CD8-positive, alpha-beta memory T cell (primary cell): ENCODE measurements at regions not wholly inside any gene's neighbourhood (a gene's known extent, or its start where the extent isn't known, plus 50 kb on each side); places are given as distances from the start of the nearest gene placed in this dataset.
"Not testable (repeated sequence)": the region's sequence is repeated elsewhere in the genome, so short reads cannot be mapped to it uniquely, and the experiment has no call there.

ENCODE experiments used
- CTCF ChIA-PET: fragments of 350-600 bp; sonication (Branson Sonifier 250); formaldehyde crosslinking; loops from one replicate; lab custom pipeline; 2021; ENCODE audit warnings: antibody characterized with exemption; lab: Charles Lee
- POLR2A ChIA-PET: fragments of 350-600 bp; sonication (Branson Sonifier 250); formaldehyde crosslinking; loops from one replicate; lab custom pipeline; 2021; ENCODE audit warnings: antibody characterized with exemption; lab: Charles Lee
- DNase-seq, 5 donors: peaks; one replicate each; pipeline versions ENCODE4 v3.0.0 to v3.0.0-alpha.2; 2020 to 2022; ENCODE audit warnings: mixed read lengths in 1 of 5
- H3K27ac ChIP-seq: one replicate; pipeline ENCODE4 v1.7.0; 2013; ENCODE audit warnings: low read depth, mild to moderate bottlenecking, low read length, moderate library complexity
- H3K27me3 ChIP-seq: 2 replicates; pipeline ENCODE4 v1.7.0; 2013; ENCODE audit warnings: low read length, mild to moderate bottlenecking; ENCODE audit not compliant: insufficient read depth, poor library complexity, severe bottlenecking
- H3K36me3 ChIP-seq: 2 replicates; pipeline ENCODE4 v1.7.0; 2013; ENCODE audit warnings: mild to moderate bottlenecking, low read length, moderate library complexity; ENCODE audit not compliant: insufficient read depth
- H3K4me1 ChIP-seq: 2 replicates; pipeline ENCODE4 v1.7.0; 2013; ENCODE audit warnings: mild to moderate bottlenecking, low read length, moderate library complexity; ENCODE audit not compliant: insufficient read depth
- H3K4me3 ChIP-seq: 2 replicates; pipeline ENCODE4 v1.7.0; 2013; ENCODE audit warnings: mild to moderate bottlenecking, low read length
- H3K9me3 ChIP-seq: 2 replicates; pipeline ENCODE4 v1.7.0; 2013; ENCODE audit warnings: mild to moderate bottlenecking, low read length
- H3K27ac Mint-ChIP-seq, 8 donors: one replicate each; pipeline ENCODE4 v1.8.0; 2020 to 2021; ENCODE audit warnings: mixed read lengths in 8 of 8, mild to moderate bottlenecking in 6 of 8, inconsistent platforms in 3 of 8, moderate library complexity in 3 of 8
- H3K27me3 Mint-ChIP-seq, 2 donors: one replicate each; pipeline ENCODE4 v1.8.0; 2020 to 2021; ENCODE audit warnings: mixed read lengths in 2 of 2, mild to moderate bottlenecking in 1 of 2, moderate library complexity in 1 of 2
- H3K36me3 Mint-ChIP-seq, 3 donors: one replicate each; pipeline ENCODE4 v1.8.0; 2020 to 2021; ENCODE audit warnings: mixed read lengths in 3 of 3, inconsistent platforms in 1 of 3, mild to moderate bottlenecking in 1 of 3
- H3K4me1 Mint-ChIP-seq, 3 donors: one replicate each; pipeline ENCODE4 v1.8.0; 2020 to 2021; ENCODE audit warnings: mixed read lengths in 3 of 3, inconsistent platforms in 1 of 3, mild to moderate bottlenecking in 1 of 3
- H3K4me3 Mint-ChIP-seq, 7 donors: one replicate each; pipeline ENCODE4 v1.8.0; 2020 to 2021; ENCODE audit warnings: mixed read lengths in 7 of 7, mild to moderate bottlenecking in 6 of 7, moderate library complexity in 4 of 7, inconsistent platforms in 2 of 7
- H3K9me3 Mint-ChIP-seq, 5 donors: one replicate each; pipeline ENCODE4 v1.8.0; 2020 to 2022; ENCODE audit warnings: mixed read lengths in 5 of 5, mild to moderate bottlenecking in 3 of 5, moderate library complexity in 2 of 5, inconsistent platforms in 1 of 5

- peaks cover 2 to 35% (median 8%) of the 10 kb centered on the region in 5 donors for H3K9me3 Mint-ChIP-seq
- no peaks in the 10 kb centered on the region for H3K36me3 Mint-ChIP-seq
- H3K27me3 Mint-ChIP-seq: no peaks in the 10 kb centered on the region
- H3K27ac Mint-ChIP-seq: no peak overlapping the region
- Histone ChIP-seq H3K27ac (no peak overlapping the region), H3K4me3 (no peak overlapping the region), H3K9me3 (peaks cover 3% of the 10 kb centered on the region), H3K27me3 (no peaks in the 10 kb centered on the region), H3K36me3 (no peaks in the 10 kb centered on the region), H3K4me1 (no peaks in the 10 kb centered on the region)
- DNase-seq: no peak
- H3K4me1 Mint-ChIP-seq: no peaks in the 10 kb centered on the region
- POLR2A ChIA-PET: no interaction called here
- H3K4me3 Mint-ChIP-seq: no peak overlapping the region
- CTCF ChIA-PET: no interaction called here
These were observed 903.9 kb upstream of the FOXG1 start for GRCh38 chr14:27862684-27863083.

GRCh38 chr14:27863166-27863565 lies 903.4 kb upstream of the FOXG1 start:
- ChIA-PET POLR2A (no interaction called here), CTCF (no interaction called here)
- H3K36me3 Mint-ChIP-seq: no peaks in the 10 kb centered on the region
- Histone ChIP-seq H3K27ac (no peak overlapping the region), H3K9me3 (peaks cover 3% of the 10 kb centered on the region), H3K36me3 (no peaks in the 10 kb centered on the region), H3K4me3 (no peak overlapping the region), H3K4me1 (no peaks in the 10 kb centered on the region), H3K27me3 (no peaks in the 10 kb centered on the region)
- no peak for DNase-seq
- no peak overlapping the region for H3K4me3 Mint-ChIP-seq
- H3K27ac Mint-ChIP-seq: no peak overlapping the region
- no peaks in the 10 kb centered on the region for H3K4me1 Mint-ChIP-seq
- H3K9me3 Mint-ChIP-seq: peaks cover 0 to 38% (median 8%) of the 10 kb centered on the region in 5 donors
- no peaks in the 10 kb centered on the region for H3K27me3 Mint-ChIP-seq

- Histone ChIP-seq H3K4me3 (no peak overlapping the region), H3K9me3 (no peaks in the 10 kb centered on the region), H3K36me3 (no peaks in the 10 kb centered on the region), H3K4me1 (no peaks in the 10 kb centered on the region), H3K27me3 (no peaks in the 10 kb centered on the region), H3K27ac (no peak overlapping the region)
- Mint-ChIP-seq H3K36me3 (no peaks in the 10 kb centered on the region), H3K27me3 (no peaks in the 10 kb centered on the region), H3K27ac (no peak overlapping the region), H3K4me1 (no peaks in the 10 kb centered on the region), H3K9me3 (peaks cover 21 to 62% (median 24%) of the 10 kb centered on the region in 5 donors), H3K4me3 (no peak overlapping the region)
- no peak for DNase-seq
- ChIA-PET CTCF (no interaction called here), POLR2A (no interaction called here)
These were observed 885.5 kb upstream of the FOXG1 start for GRCh38 chr14:27881063-27881462.

GRCh38 chr14:27881646-27882045 lies 884.9 kb upstream of the FOXG1 start:
- DNase-seq: no peak
- ChIA-PET CTCF (no interaction called here), POLR2A (no interaction called here)
- Histone ChIP-seq H3K27ac (no peak overlapping the region), H3K36me3 (no peaks in the 10 kb centered on the region), H3K27me3 (no peaks in the 10 kb centered on the region), H3K9me3 (no peaks in the 10 kb centered on the region), H3K4me1 (no peaks in the 10 kb centered on the region), H3K4me3 (no peak overlapping the region)
- no peaks in the 10 kb centered on the region for H3K27me3 Mint-ChIP-seq
- H3K36me3 Mint-ChIP-seq: no peaks in the 10 kb centered on the region
- no peaks in the 10 kb centered on the region for H3K4me1 Mint-ChIP-seq
- H3K9me3 Mint-ChIP-seq: peaks cover 21 to 58% (median 24%) of the 10 kb centered on the region in 5 donors
- H3K4me3 Mint-ChIP-seq: no peak overlapping the region
- no peak overlapping the region for H3K27ac Mint-ChIP-seq

GRCh38 chr14:27886256-27886655 lies 880.3 kb upstream of the FOXG1 start:
- ChIA-PET POLR2A (no interaction called here), CTCF (no interaction called here)
- Mint-ChIP-seq H3K4me1 (no peaks in the 10 kb centered on the region), H3K9me3 (peaks cover 10 to 40% (median 26%) of the 10 kb centered on the region in 5 donors), H3K27me3 (no peaks in the 10 kb centered on the region), H3K27ac (no peak overlapping the region), H3K36me3 (no peaks in the 10 kb centered on the region), H3K4me3 (no peak overlapping the region)
- H3K4me1 ChIP-seq: no peaks in the 10 kb centered on the region
- H3K4me3 ChIP-seq: no peak overlapping the region
- H3K27ac ChIP-seq: no peak overlapping the region
- no peaks in the 10 kb centered on the region for H3K36me3 ChIP-seq
- no peak for DNase-seq
- H3K9me3 ChIP-seq: no peaks in the 10 kb centered on the region
- H3K27me3 ChIP-seq: no peaks in the 10 kb centered on the region

- POLR2A ChIA-PET: no interaction called here
- H3K4me1 Mint-ChIP-seq: no peaks in the 10 kb centered on the region
- no peaks in the 10 kb centered on the region for H3K27me3 ChIP-seq
- no peak overlapping the region for H3K4me3 Mint-ChIP-seq
- no peaks in the 10 kb centered on the region for H3K9me3 ChIP-seq
- no peaks in the 10 kb centered on the region for H3K36me3 ChIP-seq
- CTCF ChIA-PET: no interaction called here
- H3K27ac Mint-ChIP-seq: no peak overlapping the region
- H3K27me3 Mint-ChIP-seq: no peaks in the 10 kb centered on the region
- no peak overlapping the region for H3K4me3 ChIP-seq
- no peaks in the 10 kb centered on the region for H3K4me1 ChIP-seq
- H3K27ac ChIP-seq: no peak overlapping the region
- peaks cover 11 to 26% (median 18%) of the 10 kb centered on the region in 5 donors for H3K9me3 Mint-ChIP-seq
- DNase-seq: no peak
- no peaks in the 10 kb centered on the region for H3K36me3 Mint-ChIP-seq
These were observed 876.3 kb upstream of the FOXG1 start for GRCh38 chr14:27890259-27890658.

- POLR2A ChIA-PET, H3K27me3 Mint-ChIP-seq, H3K4me3 ChIP-seq, H3K27ac ChIP-seq, H3K9me3 ChIP-seq, CTCF ChIA-PET, DNase-seq, H3K27me3 ChIP-seq, H3K4me1 Mint-ChIP-seq, H3K4me1 ChIP-seq, H3K36me3 ChIP-seq, H3K27ac Mint-ChIP-seq, H3K4me3 Mint-ChIP-seq, H3K36me3 Mint-ChIP-seq: not testable (repeated sequence)
- peaks cover 15 to 29% (median 20%) of the 10 kb centered on the region in 5 donors for H3K9me3 Mint-ChIP-seq
These were observed 858.1 kb upstream of the FOXG1 start for GRCh38 chr14:27908484-27908883.

GRCh38 chr14:27916326-27916725 lies 850.3 kb upstream of the FOXG1 start:
- Mint-ChIP-seq H3K4me3 (no peak overlapping the region), H3K36me3 (no peaks in the 10 kb centered on the region), H3K27me3 (no peaks in the 10 kb centered on the region), H3K27ac (no peak overlapping the region), H3K9me3 (peaks cover 11 to 36% (median 19%) of the 10 kb centered on the region in 5 donors), H3K4me1 (no peaks in the 10 kb centered on the region)
- Histone ChIP-seq H3K4me3 (no peak overlapping the region), H3K27ac (no peak overlapping the region), H3K4me1 (no peaks in the 10 kb centered on the region), H3K9me3 (peaks cover 6% of the 10 kb centered on the region), H3K36me3 (no peaks in the 10 kb centered on the region), H3K27me3 (no peaks in the 10 kb centered on the region)
- POLR2A ChIA-PET: no interaction called here
- CTCF ChIA-PET: no interaction called here
- DNase-seq: no peak

GRCh38 chr14:27917896-27918295 lies 848.7 kb upstream of the FOXG1 start:
- H3K9me3 Mint-ChIP-seq: peaks cover 11 to 37% (median 17%) of the 10 kb centered on the region in 5 donors
- Histone ChIP-seq H3K9me3 (peaks cover 5% of the 10 kb centered on the region), H3K4me3 (no peak overlapping the region), H3K27me3 (no peaks in the 10 kb centered on the region), H3K27ac (no peak overlapping the region), H3K4me1 (no peaks in the 10 kb centered on the region), H3K36me3 (no peaks in the 10 kb centered on the region)
- no peaks in the 10 kb centered on the region for H3K27me3 Mint-ChIP-seq
- DNase-seq: no peak
- no peaks in the 10 kb centered on the region for H3K36me3 Mint-ChIP-seq
- ChIA-PET POLR2A (no interaction called here), CTCF (no interaction called here)
- no peaks in the 10 kb centered on the region for H3K4me1 Mint-ChIP-seq
- H3K27ac Mint-ChIP-seq: no peak overlapping the region
- no peak overlapping the region for H3K4me3 Mint-ChIP-seq
